ENCODE measurements at regions not wholly inside any gene's neighbourhood (a gene's known extent, or its start where the extent isn't known, plus 50 kb on each side); places are given as distances from the start of the nearest gene placed in this dataset.

- no peaks in the 10 kb centered on the region for H3K27me3 ChIP-seq (ENCODE audit: control insufficient read depth in 2 of 2, insufficient read depth in 2 of 2, low read length in 2 of 2)
- no peak for ATAC-seq
- H3K4me2 ChIP-seq (ENCODE audit: insufficient read depth, low read length): no peak overlapping the region
- H3K9me3 ChIP-seq (replicated peaks; ENCODE audit: control insufficient read depth, insufficient read depth, low read depth, low read length): no peaks in the 10 kb centered on the region
- no peaks in the 10 kb centered on the region for H3K79me2 ChIP-seq (ENCODE audit: control insufficient read depth, insufficient read depth, low read length)
- no peak for FAIRE-seq
- no peaks in the 10 kb centered on the region for H4K20me1 ChIP-seq (replicated peaks; ENCODE audit: control insufficient read depth, insufficient read depth, low read length)
- CTCF ChIA-PET (ENCODE audit: low intra/inter-chr PET ratio): no interaction called here
- H3K9ac ChIP-seq (ENCODE audit: insufficient read depth in 1 of 2, low read depth in 2 of 2, low read length in 2 of 2): no peak overlapping the region
- no peaks in the 10 kb centered on the region for H3K4me1 ChIP-seq (replicated peaks in 1 of 2; ENCODE audit: control insufficient read depth in 2 of 2, insufficient read depth in 2 of 2, low read length in 2 of 2)
- no peak overlapping the region for H3K27ac ChIP-seq (ENCODE audit: extremely low read depth, low read depth, low read length)
- TF ChIP-seq ZKSCAN8 (CRISPR knock-in tag; IDR thresholded peaks at IDR 0.05) (no peak), HDAC6 (IDR thresholded peaks at IDR 0.05; ENCODE audit: low read depth, low read length) (no peak), HMBOX1 (IDR thresholded peaks at IDR 0.05) (no peak), CTCF (IDR thresholded peaks at IDR 0.05 in 2 of 3, conservative IDR thresholded peaks at IDR 0.05 in 1 of 3; ENCODE audit: insufficient read depth in 2 of 3, low read depth in 1 of 3, low read length in 3 of 3) (peak in 1 of 3 experiments; percentile 21; a peak in 2 of 6 replicates), RBM39 (optimal IDR thresholded peaks at IDR 0.05; ENCODE audit: low read depth, low read length) (no peak), ZZZ3 (IDR thresholded peaks at IDR 0.05) (no peak), CHD7 (IDR thresholded peaks at IDR 0.05; ENCODE audit: low read depth, low read length) (no peak)
- H3K9me1 ChIP-seq (ENCODE audit: control insufficient read depth, insufficient read depth, low read length): no peaks in the 10 kb centered on the region
- H3K36me3 ChIP-seq (ENCODE audit: control insufficient read depth, insufficient read depth, low read length): no peaks in the 10 kb centered on the region
- BruUV-seq (replicated peaks): no TSS peak
- H2AFZ ChIP-seq (ENCODE audit: low read depth, low read length): no peak overlapping the region
- intact Hi-C loops (cut with micrococcal nuclease): loop anchor here (5.0 kb wide), 3 partner anchors 458 to 1143 kb away; no protein-coding TSS in a partner anchor
- no peak for DNase-seq (ENCODE audit: extremely low read depth in 1 of 4, low spot score in 3 of 4)
- POLR2A ChIA-PET: no interaction called here
- no peak overlapping the region for H3K4me3 ChIP-seq
- in situ Hi-C loops (cut with MboI): no loop called here
These were observed 73.8 kb downstream of the LSMEM1 start for GRCh38 chr7:112554591-112554990.
